Neural crest cell (in vitro differentiated cells): ENCODE measurements at regions not wholly inside any gene's neighbourhood (a gene's known extent, or its start where the extent isn't known, plus 50 kb on each side); places are given as distances from the start of the nearest gene placed in this dataset.

Experiments used
- DNase-seq: peaks from one replicate; pipeline ENCODE4 v3.0.0; 2021; ENCODE audit warnings: low read depth, mixed read lengths, low spot score
- H3K27ac Mint-ChIP-seq: one replicate; pipeline ENCODE4 v1.8.0; 2021; ENCODE audit warnings: mild to moderate bottlenecking, mixed read lengths; ENCODE audit not compliant: unreplicated experiment
- H3K27me3 Mint-ChIP-seq: 2 replicates; pipeline ENCODE4 v1.8.0; 2021; ENCODE audit warnings: low read depth, mild to moderate bottlenecking, mixed read lengths
- H3K36me3 Mint-ChIP-seq: 2 replicates; pipeline ENCODE4 v1.8.0; 2021; ENCODE audit warnings: low read depth, mild to moderate bottlenecking, mixed read lengths
- H3K4me1 Mint-ChIP-seq: 2 replicates; pipeline ENCODE4 v1.8.0; 2021; ENCODE audit warnings: mixed read lengths
- H3K4me3 Mint-ChIP-seq: one replicate; pipeline ENCODE4 v1.8.0; 2021; ENCODE audit warnings: mild to moderate bottlenecking, mixed read lengths
- H3K9me3 Mint-ChIP-seq: 2 replicates; pipeline ENCODE4 v1.8.0; 2021; ENCODE audit warnings: mixed read lengths
- CTCF ChIP-seq: fragments of 200-600 bp; sonication (generic); conservative IDR thresholded peaks from 2 replicates; pipeline ENCODE4 v1.5.0; 2021; ENCODE audit warnings: antibody characterized with exemption, mild to moderate bottlenecking

GRCh38 chr9:87085521-87085920 is 138.2 kb upstream of the GAS1 start:
- H3K4me1 Mint-ChIP-seq = peaks cover 45% of the 10 kb centered on the region
- H3K36me3 Mint-ChIP-seq = no peaks in the 10 kb centered on the region
- TF ChIP-seq CTCF = no peak
- peak overlapping the region; percentile 74 for H3K4me3 Mint-ChIP-seq
- H3K27ac Mint-ChIP-seq = peak overlapping the region; percentile 96
- no peaks in the 10 kb centered on the region for H3K27me3 Mint-ChIP-seq
- DNase-seq = no peak
- H3K9me3 Mint-ChIP-seq = peaks cover 6% of the 10 kb centered on the region

- Mint-ChIP-seq H3K36me3 (no peaks in the 10 kb centered on the region), H3K4me1 (peaks cover 45% of the 10 kb centered on the region), H3K9me3 (peaks cover 6% of the 10 kb centered on the region), H3K4me3 (peak overlapping the region; percentile 7), H3K27me3 (no peaks in the 10 kb centered on the region), H3K27ac (peak overlapping the region; percentile 96)
- DNase-seq = no peak
- no peak for TF ChIP-seq CTCF
Measured at GRCh38 chr9:87086221-87086818, 139.0 kb upstream of the GAS1 start.

GRCh38 chr9:87087197-87087596 is 139.9 kb upstream of the GAS1 start:
- Mint-ChIP-seq H3K9me3 (peaks cover 3% of the 10 kb centered on the region), H3K36me3 (no peaks in the 10 kb centered on the region), H3K27ac (no peak overlapping the region), H3K4me3 (no peak overlapping the region), H3K27me3 (no peaks in the 10 kb centered on the region), H3K4me1 (peaks cover 45% of the 10 kb centered on the region)
- no peak for DNase-seq
- no peak for TF ChIP-seq CTCF

- peaks cover 45% of the 10 kb centered on the region for H3K4me1 Mint-ChIP-seq
- H3K27ac Mint-ChIP-seq = no peak overlapping the region
- H3K4me3 Mint-ChIP-seq = no peak overlapping the region
- TF ChIP-seq CTCF = no peak
- H3K36me3 Mint-ChIP-seq = no peaks in the 10 kb centered on the region
- no peaks in the 10 kb centered on the region for H3K27me3 Mint-ChIP-seq
- no peak for DNase-seq
- H3K9me3 Mint-ChIP-seq = peaks cover 3% of the 10 kb centered on the region
Measured at GRCh38 chr9:87088192-87088591, 140.9 kb upstream of the GAS1 start.

- no peak overlapping the region for H3K4me3 Mint-ChIP-seq
- H3K9me3 Mint-ChIP-seq = peaks cover 3% of the 10 kb centered on the region
- no peaks in the 10 kb centered on the region for H3K27me3 Mint-ChIP-seq
- no peaks in the 10 kb centered on the region for H3K36me3 Mint-ChIP-seq
- H3K27ac Mint-ChIP-seq = no peak overlapping the region
- peaks cover 41% of the 10 kb centered on the region for H3K4me1 Mint-ChIP-seq
- DNase-seq = no peak
- TF ChIP-seq CTCF = no peak
Measured at GRCh38 chr9:87088621-87089365, 141.5 kb upstream of the GAS1 start.
